ENCODE measurements at regions not wholly inside any gene's neighbourhood (a gene's known extent, or its start where the extent isn't known, plus 50 kb on each side); places are given as distances from the start of the nearest gene placed in this dataset.

- no peak for DNase-seq (ENCODE audit: low read depth in 2 of 2)
Measured at GRCh38 chr16:87126403-87127025, 190.7 kb downstream of the C16orf95 start.

GRCh38 chr16:87127061-87127765 lies 190.0 kb downstream of the C16orf95 start:
- no peak for DNase-seq (ENCODE audit: low read depth in 2 of 2)

GRCh38 chr16:87127766-87128147 lies 189.4 kb downstream of the C16orf95 start:
- no peak for DNase-seq (ENCODE audit: low read depth in 2 of 2)

- no peak for DNase-seq (ENCODE audit: low read depth in 2 of 2)
Measured at GRCh38 chr16:87129771-87130170, 187.4 kb downstream of the C16orf95 start.

- no peak for DNase-seq (ENCODE audit: low read depth in 2 of 2)
Measured at GRCh38 chr16:87131061-87131995, 185.9 kb downstream of the C16orf95 start.

- no peak for DNase-seq (ENCODE audit: low read depth in 2 of 2)
Measured at GRCh38 chr16:87131996-87132345, 185.2 kb downstream of the C16orf95 start.

GRCh38 chr16:87132361-87133014 lies 184.7 kb downstream of the C16orf95 start:
- DNase-seq (ENCODE audit: low read depth in 2 of 2), result no peak

GRCh38 chr16:87133112-87133850 lies 183.9 kb downstream of the C16orf95 start:
- DNase-seq (ENCODE audit: low read depth in 2 of 2), result no peak

- no peak for DNase-seq (ENCODE audit: low read depth in 2 of 2)
Measured at GRCh38 chr16:87133966-87134627, 183.1 kb downstream of the C16orf95 start.

- DNase-seq (ENCODE audit: low read depth in 2 of 2), result no peak
Measured at GRCh38 chr16:87134628-87134995, 182.6 kb downstream of the C16orf95 start.

- no peak for DNase-seq (ENCODE audit: low read depth in 2 of 2)
Measured at GRCh38 chr16:87135246-87136030, 181.8 kb downstream of the C16orf95 start.

- no peak for DNase-seq (ENCODE audit: low read depth in 2 of 2)
Measured at GRCh38 chr16:87138316-87138715, 178.9 kb downstream of the C16orf95 start.

- no peak for DNase-seq (ENCODE audit: low read depth in 2 of 2)
Measured at GRCh38 chr16:87138738-87139267, 178.4 kb downstream of the C16orf95 start.

- no peak for DNase-seq (ENCODE audit: low read depth in 2 of 2)
Measured at GRCh38 chr16:87140211-87141200, 176.7 kb downstream of the C16orf95 start.

- no peak for DNase-seq (ENCODE audit: low read depth in 2 of 2)
Measured at GRCh38 chr16:87141402-87141801, 175.8 kb downstream of the C16orf95 start.

- no peak for DNase-seq (ENCODE audit: low read depth in 2 of 2)
Measured at GRCh38 chr16:87143661-87144121, 173.5 kb downstream of the C16orf95 start.

- DNase-seq (ENCODE audit: low read depth in 2 of 2), result no peak
Measured at GRCh38 chr16:87144232-87144631, 173.0 kb downstream of the C16orf95 start.
